Stimulated activated CD8-positive, alpha-beta memory T cell treated with anti-CD3 and anti-CD28 coated beads, Interleukin-15, amount 100 ng/mL, for 4 hours (primary cell): ENCODE measurements at regions not wholly inside any gene's neighbourhood (a gene's known extent, or its start where the extent isn't known, plus 50 kb on each side); places are given as distances from the start of the nearest gene placed in this dataset.

Source experiments
- DNase-seq, 2 donors: peaks; one replicate each; pipeline ENCODE4 v3.0.0-alpha.2; 2020; ENCODE audit warnings: low read depth in 2 of 2

DNA sequence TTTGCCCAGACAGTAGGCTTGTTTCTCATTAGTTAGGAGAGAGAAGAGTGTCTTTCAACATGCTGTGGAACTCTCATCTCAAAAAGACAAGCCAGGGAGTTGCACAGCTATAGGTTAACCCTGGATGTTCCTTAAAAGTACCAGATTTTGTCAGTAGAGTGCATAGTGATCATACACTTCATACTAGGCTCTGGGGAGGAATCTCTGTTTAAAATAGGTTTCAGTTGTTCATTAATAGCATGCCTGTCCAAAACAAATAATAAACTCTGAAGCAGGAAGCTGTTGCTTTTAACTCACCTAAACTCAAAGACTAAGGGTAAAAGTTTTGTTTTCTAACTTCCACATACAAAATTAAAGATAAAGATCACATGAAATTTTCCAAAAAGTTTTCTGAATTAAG, 1948.4 kb downstream of the C4orf33 start:
- no peak for DNase-seq

DNA sequence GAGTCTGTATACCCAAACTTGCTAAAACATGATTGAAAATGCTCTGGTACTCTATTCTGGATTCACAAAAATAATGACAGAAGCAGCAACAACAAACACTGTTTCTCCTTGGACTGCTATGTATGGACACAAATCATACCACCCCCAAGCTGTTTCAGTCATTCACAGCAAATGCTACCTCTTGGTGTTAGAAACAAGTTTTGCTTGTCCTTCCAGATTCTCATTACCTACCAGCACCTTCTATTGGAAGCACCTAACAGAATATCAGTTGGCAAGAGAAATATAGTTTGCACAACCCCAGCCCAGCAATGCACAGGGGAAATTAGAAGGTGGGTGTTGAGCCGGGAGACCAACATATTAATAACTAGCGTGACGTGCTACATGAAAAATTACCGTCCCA, 1950.9 kb downstream of the C4orf33 start:
- DNase-seq = no peak

DNA sequence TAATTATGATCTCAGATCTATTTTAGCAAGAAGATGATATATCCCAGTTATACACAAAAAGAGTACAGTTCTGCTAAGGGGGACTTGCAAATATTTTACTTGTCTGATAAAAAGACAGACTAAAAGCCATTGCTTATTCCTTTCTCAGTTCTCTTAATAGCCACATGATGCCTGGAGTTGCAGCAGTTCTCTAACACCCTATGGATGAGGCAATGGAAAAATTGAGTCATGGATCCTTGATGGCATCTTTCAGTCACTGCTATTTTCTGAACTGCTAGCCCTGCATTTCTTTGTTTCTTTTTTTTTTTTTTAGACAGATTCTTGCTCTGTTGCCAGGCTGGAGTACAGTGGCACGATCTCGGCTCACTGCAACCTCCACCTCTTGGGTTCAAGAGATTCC, 1956.7 kb downstream of the C4orf33 start:
- no peak for DNase-seq

DNA sequence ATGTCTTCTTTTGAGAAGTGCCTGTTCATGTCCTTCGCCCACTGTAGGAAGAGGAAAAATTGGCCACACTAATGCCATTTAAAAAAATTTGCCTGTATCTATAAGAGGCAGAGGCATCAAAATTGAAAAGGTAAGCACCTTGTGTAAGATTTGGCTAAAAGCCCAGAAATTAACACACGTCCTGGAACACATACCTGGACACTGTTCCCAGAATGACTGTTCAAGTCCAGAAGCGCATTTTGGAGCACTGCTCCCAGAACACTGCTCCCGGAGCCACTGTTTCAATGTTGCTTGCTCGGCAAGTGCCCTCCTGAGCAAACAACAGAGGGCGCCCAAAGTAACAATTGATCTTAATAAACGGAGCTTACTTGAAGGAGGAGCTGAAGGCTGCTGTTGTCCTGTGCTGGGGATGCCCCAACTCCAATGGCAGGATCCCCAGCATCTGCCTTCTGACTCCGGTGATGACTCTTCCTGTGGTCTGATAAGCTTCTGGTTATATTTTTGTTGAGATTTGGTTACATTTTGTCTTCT, 1958.6 kb downstream of the C4orf33 start:
- no peak for DNase-seq

DNA sequence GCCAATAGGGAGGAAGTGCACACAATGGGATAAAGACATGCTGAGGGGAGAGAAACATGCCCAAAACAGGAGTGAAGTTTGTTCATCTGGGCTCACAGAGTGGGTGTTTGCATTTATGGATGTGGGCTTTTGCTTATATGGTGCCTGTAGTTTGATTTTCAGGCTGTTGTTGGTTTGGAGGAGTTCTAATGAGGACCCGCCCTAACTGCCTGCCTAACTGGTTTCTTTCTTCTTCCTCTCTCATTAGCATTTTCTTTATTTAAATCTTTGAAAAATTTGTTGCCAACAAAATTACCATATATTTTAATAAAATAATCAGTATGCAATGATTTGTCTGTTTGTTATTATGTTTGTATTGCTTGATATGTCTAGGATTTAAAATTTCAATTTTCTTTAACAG, 1965.8 kb downstream of the C4orf33 start:
- DNase-seq = no peak

DNA sequence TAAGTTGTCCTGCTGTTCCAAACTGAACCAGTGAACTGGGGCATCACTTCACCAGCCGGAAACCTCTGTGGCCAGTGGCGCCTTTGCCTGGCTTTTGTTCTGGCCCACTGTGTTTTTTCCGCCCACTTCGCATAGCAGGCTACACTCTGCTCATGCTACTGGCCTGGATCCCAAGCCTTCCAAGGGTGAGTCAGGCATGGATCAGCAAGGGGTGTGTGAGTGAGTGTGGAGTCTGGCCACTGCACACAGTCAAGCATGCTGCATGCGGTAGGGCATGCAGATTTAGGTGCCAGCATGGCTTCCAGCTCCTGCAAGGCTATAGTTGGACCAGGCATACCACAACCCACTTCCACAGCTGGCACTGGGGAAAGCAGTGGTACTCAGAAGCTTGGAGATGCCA, 1967.9 kb downstream of the C4orf33 start:
- no peak for DNase-seq

GRCh38 chr4:131081069-131081468, 1985.1 kb downstream of the C4orf33 start:
- DNase-seq = no peak

DNA sequence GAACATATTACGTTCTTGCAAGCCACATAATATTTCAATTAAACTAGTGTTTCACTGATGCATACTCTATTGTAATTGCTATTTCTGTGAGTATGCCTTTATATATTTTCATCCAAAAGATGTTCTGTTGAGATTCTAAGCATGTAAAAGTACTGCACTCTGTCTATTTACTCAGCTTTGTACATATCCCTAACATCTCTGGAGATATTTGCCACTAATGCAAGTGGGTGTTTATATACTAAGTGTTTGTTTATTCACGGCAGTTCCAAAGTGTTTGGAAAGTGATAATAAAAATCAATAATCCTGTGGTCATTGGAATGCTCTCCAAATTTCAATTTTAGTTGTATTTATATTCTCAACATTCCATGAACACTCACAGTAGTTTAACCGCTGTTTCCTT, 1989.0 kb downstream of the C4orf33 start:
- no peak for DNase-seq

DNA sequence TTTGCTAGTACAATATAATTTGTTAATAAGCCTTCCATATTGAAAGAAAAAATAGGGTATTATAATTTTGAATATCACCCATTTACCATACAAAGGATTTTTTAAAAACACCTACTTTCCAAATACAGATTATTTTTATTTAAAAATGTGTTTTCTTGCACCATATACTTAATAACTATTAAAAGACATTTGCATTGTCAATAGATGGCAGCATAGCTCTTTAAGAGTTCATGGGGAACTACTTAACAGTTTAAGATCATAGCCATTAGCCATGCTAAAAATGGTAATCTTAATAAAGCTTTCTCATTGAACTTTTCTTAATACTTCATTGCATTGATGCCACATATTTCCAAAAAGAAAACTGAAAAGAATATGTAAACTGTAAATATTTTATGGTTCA, 1995.9 kb downstream of the C4orf33 start:
- DNase-seq = no peak

- DNase-seq = no peak
These were observed 1997.4 kb downstream of the C4orf33 start for GRCh38 chr4:131093303-131093702.

DNA sequence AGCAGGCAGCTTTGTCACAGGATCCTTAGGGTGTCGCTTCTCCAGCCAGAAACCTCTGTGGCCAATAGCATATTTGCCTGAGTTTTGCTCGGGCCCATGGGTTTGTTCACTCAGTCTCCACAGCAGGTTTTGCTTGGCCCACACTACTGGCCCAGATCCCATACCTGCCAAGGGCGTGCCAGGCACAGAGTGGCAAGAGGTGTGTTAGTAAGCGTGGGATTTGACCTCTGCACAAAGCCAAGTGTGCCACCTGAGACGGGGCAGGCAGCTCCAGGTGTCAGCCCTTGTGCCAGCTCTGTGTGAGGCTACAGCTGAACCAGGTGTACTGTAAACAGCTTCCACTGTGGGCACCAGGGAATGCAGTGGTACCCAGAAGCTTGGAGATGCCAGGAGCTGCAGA, 2003.0 kb downstream of the C4orf33 start:
- no peak for DNase-seq

DNA sequence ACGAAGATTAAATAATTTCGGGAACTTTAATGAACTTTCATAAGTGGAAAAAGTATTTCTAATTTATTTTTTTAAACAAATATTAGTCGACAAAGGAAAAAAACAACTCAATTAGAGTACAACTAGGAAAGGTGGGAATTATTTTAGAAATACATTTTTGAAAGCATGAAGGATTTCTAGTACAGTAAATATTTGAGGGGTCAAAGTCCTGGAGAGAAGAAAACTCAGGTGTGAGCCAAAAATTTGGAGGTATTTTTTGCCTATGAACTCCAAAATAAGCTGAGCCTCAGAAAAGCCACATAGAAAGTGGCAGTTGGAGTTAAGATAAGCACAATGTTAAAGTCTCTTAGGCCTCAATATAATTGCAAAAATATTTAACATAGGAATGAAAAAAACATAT, 2017.3 kb downstream of the C4orf33 start:
- no peak for DNase-seq

- no peak for DNase-seq
These were observed 2017.8 kb downstream of the C4orf33 start for GRCh38 chr4:131113704-131114103.

GRCh38 chr4:131119661-131120060, 2023.7 kb downstream of the C4orf33 start:
- no peak for DNase-seq

- DNase-seq = no peak
These were observed 2011.9 kb upstream of the PCDH10 start for GRCh38 chr4:131137196-131137595.

GRCh38 chr4:131159261-131159660, 1989.8 kb upstream of the PCDH10 start:
- DNase-seq = no peak

DNA sequence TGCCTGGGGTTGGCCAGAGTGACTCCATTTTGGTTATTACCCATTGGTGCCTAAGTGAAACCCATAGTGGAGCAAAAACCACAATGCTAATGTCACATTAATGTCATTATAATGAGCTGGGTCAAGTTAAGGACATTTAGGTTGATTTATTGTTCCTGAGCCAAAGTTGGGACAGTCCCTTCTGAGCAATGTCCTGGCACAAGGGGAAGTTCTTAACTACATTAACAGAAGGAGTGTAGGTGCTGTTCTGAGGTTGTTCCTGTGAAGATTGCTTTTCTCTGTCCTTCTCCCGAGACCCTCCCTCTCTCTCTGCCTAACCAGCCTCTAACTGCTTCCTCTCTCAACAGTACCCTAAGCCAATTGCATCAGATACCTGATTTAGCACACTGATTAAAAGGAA, 1956.8 kb upstream of the PCDH10 start:
- no peak for DNase-seq

DNA sequence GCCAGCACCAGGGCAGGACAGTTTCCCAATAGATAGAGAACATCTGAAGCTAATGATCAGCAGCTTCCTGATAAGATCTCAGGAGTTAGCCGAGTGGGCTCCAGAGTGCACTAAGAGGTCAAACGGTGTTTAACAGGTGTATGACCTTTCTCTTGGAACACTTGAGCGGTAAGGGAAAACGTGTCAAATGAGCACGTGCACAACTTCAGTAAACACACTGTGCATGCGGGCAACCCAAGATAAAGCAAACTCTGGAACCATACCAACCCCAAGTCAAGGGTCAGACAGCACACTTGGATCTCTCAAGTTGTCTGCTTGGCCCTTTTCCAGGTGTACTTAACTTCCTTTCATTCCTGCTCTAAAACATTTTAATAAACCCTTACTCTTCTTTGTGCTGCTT, 1941.5 kb upstream of the PCDH10 start:
- no peak for DNase-seq

DNA sequence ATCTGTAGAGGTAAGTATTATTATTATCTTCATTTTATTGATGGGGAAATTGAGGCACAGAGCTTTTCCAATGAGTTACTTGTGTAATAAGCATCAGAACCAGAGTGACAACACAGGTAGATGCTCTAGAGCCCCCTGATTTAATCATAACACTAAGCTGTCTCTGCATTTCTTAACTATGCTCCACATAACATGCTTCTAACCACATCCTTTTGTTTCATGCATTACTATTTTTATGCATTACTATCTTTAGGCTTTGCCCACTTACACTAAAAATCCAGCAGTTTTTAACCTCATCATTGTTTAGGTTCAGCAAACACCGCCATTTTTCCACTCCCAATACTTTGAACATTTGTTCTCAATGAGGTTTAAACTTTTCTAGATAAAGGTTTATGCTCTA, 1900.8 kb upstream of the PCDH10 start:
- no peak for DNase-seq

DNA sequence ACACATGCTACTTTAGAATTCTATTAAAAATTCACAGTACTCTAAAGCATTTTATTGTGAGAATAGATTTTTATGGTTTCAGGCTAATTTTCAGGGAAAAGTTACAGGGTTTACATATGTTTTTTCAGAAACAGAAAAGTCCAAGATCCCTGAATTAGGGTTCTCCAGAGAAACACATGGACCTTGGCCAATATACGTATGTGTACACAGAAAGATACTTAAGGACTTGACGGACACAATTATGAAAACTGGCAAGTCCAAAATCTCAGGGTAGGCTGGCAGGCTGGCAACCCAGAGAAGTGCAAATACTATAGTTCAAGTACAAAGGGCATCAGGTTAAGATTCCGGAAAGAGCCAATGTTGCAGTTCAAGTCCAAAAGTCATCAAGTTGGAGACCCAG, 1897.8 kb upstream of the PCDH10 start:
- DNase-seq = no peak

- no peak for DNase-seq
These were observed 1891.9 kb upstream of the PCDH10 start for GRCh38 chr4:131257241-131257640.

- no peak for DNase-seq
These were observed 1890.7 kb upstream of the PCDH10 start for GRCh38 chr4:131258361-131258760.

GRCh38 chr4:131288441-131288840, 1860.7 kb upstream of the PCDH10 start:
- DNase-seq = no peak

- no peak for DNase-seq
These were observed 1852.9 kb upstream of the PCDH10 start for GRCh38 chr4:131296192-131296591.

DNA sequence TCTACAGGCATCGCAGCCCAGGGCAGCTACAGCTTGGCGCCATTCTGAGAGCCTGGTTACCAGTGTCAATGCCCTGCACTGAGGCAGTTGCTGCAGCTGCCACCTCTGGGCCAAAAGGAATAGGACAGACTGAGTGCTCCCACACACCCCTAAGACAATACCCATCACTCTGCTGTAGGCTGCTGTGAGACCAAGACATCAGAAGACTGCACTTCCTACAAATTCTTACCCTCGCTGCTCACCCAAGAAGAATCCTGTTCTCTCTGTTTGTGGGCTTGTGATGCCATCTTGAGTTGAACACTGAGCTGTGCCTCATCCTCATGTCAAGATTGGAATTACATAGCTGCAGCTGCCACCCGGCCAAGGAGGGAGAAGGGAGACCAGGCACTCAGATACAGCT, 1847.0 kb upstream of the PCDH10 start:
- no peak for DNase-seq
